K562 (cell line): ENCODE measurements at regions not wholly inside any gene's neighbourhood (a gene's known extent, or its start where the extent isn't known, plus 50 kb on each side); places are given as distances from the start of the nearest gene placed in this dataset.

Source experiments
- BDP1 ChIP-seq: IDR thresholded peaks from 3 replicates; pipeline ENCODE4 v1.6.1; 2011; ENCODE audit not compliant: insufficient read length, insufficient read depth
- C11orf30 ChIP-seq: fragments of 450-650 bp; IDR thresholded peaks from 2 replicates; pipeline ENCODE4 v1.6.1; 2016; ENCODE audit warnings: low read depth, mild to moderate bottlenecking
- FUS ChIP-seq: fragments of 200-400 bp; formaldehyde crosslinking; optimal IDR thresholded peaks from 2 replicates; pipeline ENCODE3; 2017; ENCODE audit warnings: low read depth, low read length
- ILF3 ChIP-seq: fragments of 450-650 bp; IDR thresholded peaks from 2 replicates; pipeline ENCODE4 v1.6.1; 2018; ENCODE audit warnings: antibody characterized with exemption, mild to moderate bottlenecking, moderate library complexity, borderline replicate concordance
- MEIS2 ChIP-seq: fragments of 450-650 bp; IDR thresholded peaks from 2 replicates; pipeline ENCODE4 v1.6.1; 2014; ENCODE audit warnings: mild to moderate bottlenecking; ENCODE audit not compliant: partially characterized antibody
- MTA1 ChIP-seq: fragments of 450-650 bp; IDR thresholded peaks from 2 replicates; pipeline ENCODE4 v1.6.1; 2017; ENCODE audit warnings: borderline replicate concordance
- PKNOX1 ChIP-seq: fragments of 450-650 bp; IDR thresholded peaks from 2 replicates; pipeline ENCODE4 v1.6.1; 2016
- SP1 ChIP-seq: sonication (generic); formaldehyde crosslinking; IDR thresholded peaks from 2 replicates; pipeline ENCODE4 v1.8.1; 2022; ENCODE audit warnings: mild to moderate bottlenecking, missing genetic modification reagents
- SREBF1 ChIP-seq: fragments of 150-350 bp; IDR thresholded peaks from 2 replicates; pipeline ENCODE4 v1.6.1; 2014; ENCODE audit warnings: antibody characterized with exemption, low read depth, low read length, borderline replicate concordance
- TRIM25 ChIP-seq: fragments of 450-650 bp; IDR thresholded peaks from 2 replicates; pipeline ENCODE4 v1.7.0; 2016; ENCODE audit warnings: borderline replicate concordance
- ZNF134 ChIP-seq: fragments of 250-450 bp; sonication (Bioruptor Pico); conservative IDR thresholded peaks from 2 replicates; pipeline ENCODE4 v1.4.0; 2020
- ZNF280A ChIP-seq: fragments of 450-650 bp; IDR thresholded peaks from 2 replicates; pipeline ENCODE4 v1.6.1; 2018; ENCODE audit warnings: mild to moderate bottlenecking, low read depth; ENCODE audit not compliant: partially characterized antibody
- ZNF318 ChIP-seq, 2 experiments: fragments of 450-650 bp; IDR thresholded peaks; 2 replicates each; pipeline ENCODE4 v1.6.1; 2016; ENCODE audit warnings: mild to moderate bottlenecking in 2 of 2, borderline replicate concordance in 1 of 2, low read depth in 1 of 2, moderate library complexity in 1 of 2
- ZNF511 ChIP-seq: sonication (generic); formaldehyde crosslinking; IDR thresholded peaks from 2 replicates; pipeline ENCODE4 v1.8.0; 2022; ENCODE audit warnings: mild to moderate bottlenecking, missing genetic modification reagents

- TF ChIP-seq ZNF280A (no peak), MTA1 (no peak), FUS (no peak), PKNOX1 (no peak), SP1 (CRISPR knock-in tag) (no peak), TRIM25 (no peak), BDP1 (no peak), MEIS2 (no peak), ZNF511 (CRISPR knock-in tag) (no peak), ZNF134 (no peak), C11orf30 (peak; percentile 38; the same call in 1 of the 2 replicates), ZNF318 (IDR thresholded peaks at IDR 0.05; ENCODE audit: borderline replicate concordance in 1 of 2, low read depth in 1 of 2) (no peak), ILF3 (no peak), SREBF1 (no peak)
Measured at GRCh38 chr14:94823556-94824341, 53.8 kb upstream of the GSC start (continued).
